GM12878 (cell line): ENCODE measurements at regions not wholly inside any gene's neighbourhood (a gene's known extent, or its start where the extent isn't known, plus 50 kb on each side); places are given as distances from the start of the nearest gene placed in this dataset.

ENCODE experiments used
- ATAC-seq: fragments of 200-7000 bp; cut with Tn5 transposase; 3 replicates; pipeline ENCODE4 v1.9.1; 2020; ENCODE audit warnings: mild to moderate bottlenecking, moderate library complexity
- BruUV-seq: library from RNA; stranded (reverse); fragments of 400-500 nt; replicated peaks from 2 replicates; lab custom pipeline; 2021; lab: Mats Ljungman, UMichigan
- CTCF ChIA-PET: fragments of 300-600 bp; sonication (Branson Sonifier 250); formaldehyde crosslinking; extraction: SDS; loops from one replicate; lab custom pipeline; 2021; ENCODE audit warnings: inconsistent platforms; lab: Yijun Ruan, JAX
- POLR2A ChIA-PET: fragments of 350-600 bp; formaldehyde crosslinking; extraction: SDS; loops from one replicate; lab custom pipeline; 2021; ENCODE audit warnings: inconsistent platforms; lab: Charles Lee
- RAD21 ChIA-PET: fragments of 300-600 bp; sonication (Branson Sonifier 250); formaldehyde crosslinking; loops from one replicate; lab custom pipeline; 2023; ENCODE audit warnings: antibody characterized with exemption; ENCODE audit not compliant: unreplicated experiment; lab: Charles Lee
- SMC1A ChIA-PET: fragments of 300-600 bp; sonication (Branson Sonifier 250); formaldehyde crosslinking; loops from one replicate; lab custom pipeline; 2023; ENCODE audit not compliant: unreplicated experiment, uncharacterized antibody; lab: Charles Lee
- DNase-seq: peaks from one replicate; pipeline ENCODE4 v3.0.0-alpha.2; 2011; ENCODE audit warnings: low read depth, low spot score
- FAIRE-seq: peaks from 3 replicates; lab custom pipeline; 2011; peaks lifted over from hg19 to GRCh38; lab: Jason Lieb, UNC
- H2AFZ ChIP-seq: 2 replicates; pipeline ENCODE4 v1.6.0; 2011; ENCODE audit warnings: low read depth, low read length, control low read depth; ENCODE audit not compliant: control insufficient read depth
- H3K27ac ChIP-seq: 2 replicates; pipeline ENCODE4 v1.5.1; 2011; ENCODE audit warnings: control low read depth; ENCODE audit not compliant: control insufficient read depth, insufficient read depth
- H3K27me3 ChIP-seq, 2 experiments: replicated peaks in 1 of 2; 2 replicates each; pipeline versions ENCODE4 v1.6.0 to v1.6.1; 2011; ENCODE audit warnings: low read length in 1 of 2; ENCODE audit not compliant: control insufficient read depth in 2 of 2, insufficient read depth in 2 of 2
- H3K36me3 ChIP-seq, 2 experiments: 2 replicates each; pipeline ENCODE4 v1.5.1; 2011; ENCODE audit warnings: low read length in 1 of 2; ENCODE audit not compliant: control insufficient read depth in 2 of 2, insufficient read depth in 2 of 2
- H3K4me1 ChIP-seq: 2 replicates; pipeline ENCODE4 v1.6.1; 2011; ENCODE audit warnings: mild to moderate bottlenecking, low read length, moderate library complexity, mixed read lengths; ENCODE audit not compliant: control insufficient read depth, insufficient read depth
- H3K4me2 ChIP-seq: 2 replicates; pipeline ENCODE4 v1.6.0; 2011; ENCODE audit warnings: control low read depth; ENCODE audit not compliant: control insufficient read depth, insufficient read depth
- H3K4me3 ChIP-seq: fragments of 200-600 bp; sonication (generic); 2 replicates; pipeline ENCODE4 v1.5.1; 2016
- H3K79me2 ChIP-seq: 2 replicates; pipeline ENCODE4 v1.6.0; 2011; ENCODE audit warnings: low read length; ENCODE audit not compliant: control insufficient read depth, insufficient read depth
- H3K9ac ChIP-seq: 2 replicates; pipeline ENCODE4 v1.8.0; 2011; ENCODE audit warnings: low read length, control low read depth, mixed read lengths; ENCODE audit not compliant: control insufficient read depth, insufficient read depth
- H3K9me3 ChIP-seq: replicated peaks from 3 replicates; pipeline ENCODE4 v1.5.1; 2011; ENCODE audit warnings: mild to moderate bottlenecking, low read length; ENCODE audit not compliant: control insufficient read depth, insufficient read depth
- H4K20me1 ChIP-seq: 2 replicates; pipeline ENCODE4 v1.6.0; 2011; ENCODE audit not compliant: control insufficient read depth, insufficient read depth
- BACH1 ChIP-seq: fragments of 450-650 bp; IDR thresholded peaks from 2 replicates; pipeline ENCODE4 v1.6.1; 2017; ENCODE audit warnings: mild to moderate bottlenecking, borderline replicate concordance
- CEBPZ ChIP-seq: fragments of 150-350 bp; IDR thresholded peaks from 2 replicates; pipeline ENCODE4 v1.6.1; 2016; ENCODE audit warnings: low read depth, low read length
- CHD4 ChIP-seq: fragments of 200-600 bp; sonication (generic); IDR thresholded peaks from 2 replicates; pipeline ENCODE4 v1.6.1; 2016; ENCODE audit warnings: mild to moderate bottlenecking
- E4F1 ChIP-seq: fragments of 450-650 bp; IDR thresholded peaks from 2 replicates; pipeline ENCODE4 v1.6.1; 2018; ENCODE audit warnings: borderline replicate concordance, mild to moderate bottlenecking; ENCODE audit not compliant: partially characterized antibody
- HCFC1 ChIP-seq: fragments of 150-350 bp; IDR thresholded peaks from 2 replicates; pipeline ENCODE4 v1.6.1; 2014; ENCODE audit warnings: low read length
- HDGF ChIP-seq: fragments of 450-650 bp; IDR thresholded peaks from 2 replicates; pipeline ENCODE4 v1.6.1; 2016; ENCODE audit warnings: antibody characterized with exemption
- IKZF1 ChIP-seq: fragments of 450-650 bp; conservative IDR thresholded peaks from 2 replicates; pipeline ENCODE4 v1.6.1; 2017; ENCODE audit warnings: antibody characterized with exemption, mild to moderate bottlenecking
- KLF5 ChIP-seq: fragments of 450-650 bp; IDR thresholded peaks from 2 replicates; pipeline ENCODE4 v1.6.1; 2014; ENCODE audit warnings: mild to moderate bottlenecking; ENCODE audit not compliant: partially characterized antibody
- NFYA ChIP-seq: IDR thresholded peaks from 2 replicates; pipeline ENCODE4 v1.6.1; 2011; ENCODE audit warnings: low read depth, mild to moderate bottlenecking, low read length, improper control_type of control experiment, borderline replicate concordance
- RELA ChIP-seq: fragments of 450-650 bp; IDR thresholded peaks from 2 replicates; pipeline ENCODE4 v1.8.0; 2014; ENCODE audit warnings: borderline replicate concordance; ENCODE audit not compliant: partially characterized antibody
- RUNX3 ChIP-seq: IDR thresholded peaks from 2 replicates; pipeline ENCODE4 v1.6.1; 2012; ENCODE audit warnings: low read length, inconsistent platforms
- SMAD5 ChIP-seq: IDR thresholded peaks from 2 replicates; pipeline ENCODE4 v1.6.1; 2016; ENCODE audit warnings: antibody characterized with exemption, low read depth
- TCF7 ChIP-seq: IDR thresholded peaks from 2 replicates; pipeline ENCODE4 v1.6.1; 2014; ENCODE audit warnings: antibody characterized with exemption, borderline replicate concordance
- YY1 ChIP-seq: IDR thresholded peaks from 2 replicates; pipeline ENCODE4 v1.6.1; 2011; ENCODE audit warnings: low read depth, mild to moderate bottlenecking, low read length
- ZBTB4 ChIP-seq: fragments of 450-650 bp; formaldehyde crosslinking; IDR thresholded peaks from 2 replicates; pipeline ENCODE4 v1.4.0; 2022; ENCODE audit warnings: mild to moderate bottlenecking, moderate library complexity
- ZZZ3 ChIP-seq: IDR thresholded peaks from 2 replicates; pipeline ENCODE4 v1.6.1; 2011; ENCODE audit warnings: low read depth; ENCODE audit not compliant: control insufficient read depth, insufficient read length
- WGBS: methylation state at CpG from one replicate; pipeline ENCODE4 v1.1.6; 2016; ENCODE audit warnings: low lambda C conversion rate; ENCODE audit not compliant: insufficient replicate concordance, insufficient coverage; ENCODE audit errors: missing lambda C conversion rate; 5-methylcytosine and 5-hydroxymethylcytosine counted together
- in situ Hi-C: fragments of 300-500 bp; cut with MboI; formaldehyde crosslinking; loops from 9 replicates; pipeline ENCODE4 v1.14.3; 2018; ENCODE audit warnings: mixed read lengths
- intact Hi-C: fragments of 100-400 bp; cut with micrococcal nuclease; formaldehyde crosslinking; loops from one replicate; pipeline ENCODE4 v1.14.2; 2022; ENCODE audit not compliant: unreplicated experiment

GRCh38 chr14:101435546-101435945 is 125.7 kb upstream of the DIO3 start:
- ChIA-PET POLR2A (no interaction called here), CTCF (no interaction called here), SMC1A (no interaction called here), RAD21 (no interaction called here)
- WGBS: 64% methylated on average over 8 of the region's 8 CpGs
- FAIRE-seq (no peak), ATAC-seq (no peak), DNase-seq (no peak)
- intact Hi-C loops (no loop called here), in situ Hi-C loops (no loop called here)
- no TSS peak for BruUV-seq
- H2AFZ ChIP-seq: no peak overlapping the region
- H3K4me3 ChIP-seq: no peak overlapping the region
- H3K9me3 ChIP-seq: no peaks in the 10 kb centered on the region
- H3K27me3 ChIP-seq: no peaks in the 10 kb centered on the region
- no peaks in the 10 kb centered on the region for H3K79me2 ChIP-seq
- H3K4me1 ChIP-seq: no peaks in the 10 kb centered on the region
- H4K20me1 ChIP-seq: no peaks in the 10 kb centered on the region
- H3K36me3 ChIP-seq: no peaks in the 10 kb centered on the region
- H3K4me2 ChIP-seq: no peak overlapping the region
- H3K9ac ChIP-seq: no peak overlapping the region
- H3K27ac ChIP-seq: no peak overlapping the region
- no peak for TF ChIP-seq ZBTB4
- no peak for TF ChIP-seq E4F1
- TF ChIP-seq CHD4: no peak
- TF ChIP-seq CEBPZ: no peak
- no peak for TF ChIP-seq IKZF1
- TF ChIP-seq HDGF: no peak
- TF ChIP-seq KLF5: no peak
- no peak for TF ChIP-seq NFYA
- TF ChIP-seq ZZZ3: no peak
- no peak for TF ChIP-seq BACH1
- TF ChIP-seq RUNX3: no peak
- no peak for TF ChIP-seq HCFC1
- no peak for TF ChIP-seq SMAD5
- TF ChIP-seq TCF7: no peak
- no peak for TF ChIP-seq YY1
- no peak for TF ChIP-seq RELA
